Erythroblast (primary cell): ENCODE measurements at regions not wholly inside any gene's neighbourhood (a gene's known extent, or its start where the extent isn't known, plus 50 kb on each side); places are given as distances from the start of the nearest gene placed in this dataset.

Experiments
- GATA1 ChIP-seq: IDR thresholded peaks from 2 replicates; pipeline ENCODE4 v1.6.1; 2011; ENCODE audit warnings: low read depth, mild to moderate bottlenecking, control low read depth, low read length, moderate library complexity
- POLR2A ChIP-seq: IDR thresholded peaks from 2 replicates; pipeline ENCODE4 v1.6.1; 2011; ENCODE audit warnings: mild to moderate bottlenecking, low read length

- TF ChIP-seq POLR2A, result no peak
- TF ChIP-seq GATA1, result no peak
These were observed 656.4 kb upstream of the CDH8 start for GRCh38 chr16:62692685-62693084.
